B cell (primary cell): ENCODE measurements at regions not wholly inside any gene's neighbourhood (a gene's known extent, or its start where the extent isn't known, plus 50 kb on each side); places are given as distances from the start of the nearest gene placed in this dataset.

ENCODE experiments used
- ATAC-seq: fragments of 200-7000 bp; cut with Tn5 transposase; one replicate; pipeline ENCODE4 v1.10.0; 2021; ENCODE audit warnings: low read depth, mild to moderate bottlenecking, moderate number of reproducible peaks, moderate library complexity
- CTCF ChIA-PET: fragments of 350-600 bp; sonication (Branson Sonifier 250); formaldehyde crosslinking; loops from one replicate; lab custom pipeline; 2021; ENCODE audit warnings: antibody characterized with exemption, inconsistent platforms; lab: Charles Lee
- POLR2A ChIA-PET: fragments of 350-600 bp; sonication (Branson Sonifier 250); formaldehyde crosslinking; loops from one replicate; lab custom pipeline; 2021; ENCODE audit warnings: antibody characterized with exemption; lab: Charles Lee
- DNase-seq: peaks from one replicate; pipeline ENCODE4 v3.0.0; 2013
- H2AFZ ChIP-seq: 2 replicates; pipeline ENCODE4 v1.6.1; 2012; ENCODE audit warnings: mild to moderate bottlenecking, low read depth, low read length; ENCODE audit not compliant: insufficient read depth, poor library complexity, severe bottlenecking
- H3K27ac ChIP-seq, 2 donors: 1 replicate in 1 of 2; 2 replicates in 1 of 2; pipeline ENCODE4 v1.5.1; 2012 to 2013; ENCODE audit warnings: low read length in 2 of 2, mild to moderate bottlenecking in 2 of 2, moderate library complexity in 1 of 2
- H3K27me3 ChIP-seq, 4 experiments: fragments of 200-600 bp in 1 of 4; sonication (generic) in 1 of 4; replicated peaks in 1 of 4; 1 replicate in 2 of 4; 2 replicates in 2 of 4; pipeline versions ENCODE4 v1.6.1 to v1.7.0; 2013 to 2016; ENCODE audit warnings: low read length in 3 of 4, mild to moderate bottlenecking in 2 of 4, mixed read lengths in 1 of 4, moderate library complexity in 1 of 4; ENCODE audit not compliant: insufficient read depth in 4 of 4, control insufficient read depth in 3 of 4; ENCODE audit errors: control extremely low read depth in 1 of 4
- H3K36me3 ChIP-seq, 2 experiments: replicated peaks in 1 of 2; 1 replicate in 1 of 2; 2 replicates in 1 of 2; pipeline versions ENCODE4 v1.6.1 to v1.7.1; 2013; ENCODE audit warnings: low read length in 1 of 2; ENCODE audit not compliant: insufficient read depth in 2 of 2, control insufficient read depth in 1 of 2; ENCODE audit errors: control extremely low read depth in 1 of 2, extremely low read depth in 1 of 2
- H3K4me1 ChIP-seq, 2 donors: fragments of 200-600 bp in 1 of 2; sonication (generic) in 1 of 2; 1 replicate in 1 of 2; 2 replicates in 1 of 2; pipeline versions ENCODE4 v1.5.1 to v1.6.1; 2013 to 2017; ENCODE audit warnings: low read length in 2 of 2; ENCODE audit not compliant: control insufficient read depth in 2 of 2, insufficient read depth in 2 of 2
- H3K4me2 ChIP-seq: replicated peaks from 2 replicates; pipeline ENCODE3; 2012; ENCODE audit warnings: mild to moderate bottlenecking, low read depth, low read length; ENCODE audit not compliant: poor library complexity, severe bottlenecking
- H3K4me3 ChIP-seq, 5 experiments: fragments of 200-600 bp in 1 of 5; sonication (generic) in 1 of 5; 1 replicate in 3 of 5; 2 replicates in 2 of 5; pipeline versions ENCODE4 v1.5.1 to v1.7.0; 2011 to 2016; ENCODE audit warnings: low read length in 4 of 5, mild to moderate bottlenecking in 4 of 5, low read depth in 2 of 5, control low read depth in 1 of 5, moderate library complexity in 1 of 5; ENCODE audit not compliant: insufficient read depth in 1 of 5; ENCODE audit errors: control extremely low read depth in 1 of 5, extremely low read depth in 1 of 5
- H3K79me2 ChIP-seq: fragments of 200-600 bp; sonication (generic); one replicate; pipeline ENCODE4 v1.6.0; 2016; ENCODE audit warnings: low read length; ENCODE audit not compliant: control insufficient read depth, insufficient read depth
- H3K9ac ChIP-seq: fragments of 200-600 bp; sonication (generic); 2 replicates; pipeline ENCODE4 v1.6.1; 2017; ENCODE audit warnings: mild to moderate bottlenecking, low read length, moderate library complexity
- H3K9me3 ChIP-seq, 3 donors: one replicate each; pipeline versions ENCODE4 v1.6.1 to v1.7.1; 2013; ENCODE audit warnings: low read length in 2 of 3; ENCODE audit not compliant: control insufficient read depth in 2 of 3, insufficient read depth in 1 of 3; ENCODE audit errors: control extremely low read depth in 1 of 3
- H4K20me1 ChIP-seq: 2 replicates; pipeline ENCODE4 v1.6.0; 2012; ENCODE audit warnings: mild to moderate bottlenecking, low read length; ENCODE audit not compliant: insufficient read depth, control insufficient read depth, poor library complexity, severe bottlenecking
- H3K27ac Mint-ChIP-seq: one replicate; pipeline ENCODE4 v1.8.0; 2021; ENCODE audit warnings: mixed read lengths
- H3K27me3 Mint-ChIP-seq: one replicate; pipeline ENCODE4 v1.8.0; 2021; ENCODE audit warnings: mixed read lengths
- H3K4me1 Mint-ChIP-seq: one replicate; pipeline ENCODE4 v1.8.0; 2021; ENCODE audit warnings: mixed read lengths
- H3K4me3 Mint-ChIP-seq: one replicate; pipeline ENCODE4 v1.8.0; 2021; ENCODE audit warnings: mixed read lengths
- H3K9me3 Mint-ChIP-seq: one replicate; pipeline ENCODE4 v1.8.0; 2022; ENCODE audit warnings: mixed read lengths; ENCODE audit not compliant: insufficient read depth
- EZH2 ChIP-seq: IDR thresholded peaks from 2 replicates; pipeline ENCODE4 v1.6.1; 2012; ENCODE audit warnings: borderline replicate concordance, low read depth, mild to moderate bottlenecking, moderate library complexity, low read length; ENCODE audit not compliant: insufficient read depth, poor library complexity, severe bottlenecking
- WGBS: methylation state at CpG from one replicate; pipeline ENCODE4 v1.1.5; 2013; ENCODE audit warnings: missing lambda C conversion rate; ENCODE audit not compliant: insufficient coverage; 5-methylcytosine and 5-hydroxymethylcytosine counted together
- intact Hi-C: fragments of 100-400 bp; cut with micrococcal nuclease; formaldehyde crosslinking; loops from one replicate; pipeline ENCODE4 v1.10.0; 2022
- TF ChIP-seq, protein P1 (sequence below): fragments of 200-600 bp; IDR thresholded peaks from one replicate; pipeline ENCODE4 v1.8.0; 2022; ENCODE audit warnings: antibody characterized with exemption, mild to moderate bottlenecking

DNA sequence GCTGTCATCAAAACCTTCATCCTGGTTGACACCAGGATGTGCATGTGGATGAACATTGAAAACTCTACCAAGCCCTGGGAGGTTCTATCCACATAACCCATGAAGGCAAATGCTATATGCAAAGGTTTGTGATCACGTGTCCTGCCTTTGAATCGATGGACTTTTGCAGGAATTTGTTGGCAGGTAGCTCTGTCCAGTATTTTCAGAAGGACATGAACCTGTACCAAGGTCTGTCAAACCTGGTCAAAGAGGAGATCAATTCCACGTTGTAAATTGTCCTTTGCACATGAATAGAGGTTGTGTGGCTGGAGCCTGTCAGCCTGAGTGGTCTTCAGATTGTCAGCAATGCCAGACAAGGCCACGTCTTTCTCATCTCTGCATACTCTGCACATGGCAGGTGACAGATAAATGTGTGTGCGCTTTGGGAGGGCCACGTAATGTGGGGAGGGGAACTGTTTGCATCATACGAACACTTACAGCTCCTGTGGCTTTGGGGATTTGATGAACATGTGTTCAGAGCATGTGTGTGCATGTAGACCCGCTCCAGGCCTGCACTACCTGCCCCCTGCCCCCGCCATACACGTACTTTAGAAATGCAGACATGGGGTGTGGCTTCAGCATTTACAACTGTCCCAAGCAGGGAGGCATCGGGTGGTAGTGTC is 169.1 kb downstream of the ERMARD start:
- Mint-ChIP-seq H3K4me1 (no peaks in the 10 kb centered on the region), H3K27ac (no peak overlapping the region), H3K9me3 (no peaks in the 10 kb centered on the region), H3K4me3 (no peak overlapping the region), H3K27me3 (no peaks in the 10 kb centered on the region)
- intact Hi-C loops, result no loop called here
- DNase-seq (no peak), ATAC-seq (no peak)
- CTCF ChIA-PET, result interaction anchor here (0.7 kb wide), 1 partner anchor 585 kb away, joined by 3 read pairs; no protein-coding TSS in a partner anchor
- Histone ChIP-seq H4K20me1 (no peaks in the 10 kb centered on the region), H3K27ac (no peak overlapping the region), H2AFZ (no peak overlapping the region), H3K9ac (no peak overlapping the region), H3K4me2 (no peak overlapping the region), H3K79me2 (no peaks in the 10 kb centered on the region), H3K4me1 (no peaks in the 10 kb centered on the region), H3K27me3 (no peaks in the 10 kb centered on the region), H3K9me3 (peaks cover 0 to 9% (median 0%) of the 10 kb centered on the region in 3 donors), H3K4me3 (no peak overlapping the region), H3K36me3 (no peaks in the 10 kb centered on the region)
- POLR2A ChIA-PET, result no interaction called here
- 84% methylated on average over 11 of the region's 11 CpGs for WGBS
- TF ChIP-seq, protein P1, sequence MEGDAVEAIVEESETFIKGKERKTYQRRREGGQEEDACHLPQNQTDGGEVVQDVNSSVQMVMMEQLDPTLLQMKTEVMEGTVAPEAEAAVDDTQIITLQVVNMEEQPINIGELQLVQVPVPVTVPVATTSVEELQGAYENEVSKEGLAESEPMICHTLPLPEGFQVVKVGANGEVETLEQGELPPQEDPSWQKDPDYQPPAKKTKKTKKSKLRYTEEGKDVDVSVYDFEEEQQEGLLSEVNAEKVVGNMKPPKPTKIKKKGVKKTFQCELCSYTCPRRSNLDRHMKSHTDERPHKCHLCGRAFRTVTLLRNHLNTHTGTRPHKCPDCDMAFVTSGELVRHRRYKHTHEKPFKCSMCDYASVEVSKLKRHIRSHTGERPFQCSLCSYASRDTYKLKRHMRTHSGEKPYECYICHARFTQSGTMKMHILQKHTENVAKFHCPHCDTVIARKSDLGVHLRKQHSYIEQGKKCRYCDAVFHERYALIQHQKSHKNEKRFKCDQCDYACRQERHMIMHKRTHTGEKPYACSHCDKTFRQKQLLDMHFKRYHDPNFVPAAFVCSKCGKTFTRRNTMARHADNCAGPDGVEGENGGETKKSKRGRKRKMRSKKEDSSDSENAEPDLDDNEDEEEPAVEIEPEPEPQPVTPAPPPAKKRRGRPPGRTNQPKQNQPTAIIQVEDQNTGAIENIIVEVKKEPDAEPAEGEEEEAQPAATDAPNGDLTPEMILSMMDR, result no peak
- TF ChIP-seq EZH2, result no peak

DNA sequence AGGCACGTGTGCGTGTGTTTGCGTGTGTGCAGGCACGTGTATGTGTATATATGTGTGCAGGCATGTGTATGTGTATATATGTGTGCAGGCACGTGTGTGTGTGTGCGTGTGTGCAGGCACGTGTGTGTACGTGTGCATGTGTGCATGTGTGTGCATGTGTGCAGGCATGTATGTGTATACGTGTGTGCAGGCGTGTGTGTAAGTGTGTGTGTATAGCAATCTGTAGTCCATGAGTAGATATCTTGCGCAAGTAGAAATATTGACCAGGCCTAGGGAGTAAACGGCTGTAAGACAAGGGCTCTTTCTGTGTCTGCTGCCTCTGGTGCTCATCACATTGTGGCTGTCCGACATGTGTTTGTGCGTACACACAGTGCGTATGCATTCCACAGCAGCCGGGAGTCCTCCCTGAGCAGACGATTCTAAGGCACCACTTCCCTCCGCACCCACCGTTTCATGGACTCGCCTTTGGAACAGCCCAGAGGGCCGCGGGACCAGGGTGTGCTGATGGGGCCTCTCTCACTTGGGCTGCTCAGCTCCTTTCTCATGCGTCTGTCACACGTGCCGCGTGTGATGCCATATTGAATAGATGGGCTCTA is 167.6 kb downstream of the ERMARD start:
- TF ChIP-seq, protein P1, result no peak
- TF ChIP-seq EZH2, result no peak
- intact Hi-C loops, result no loop called here
- no peaks in the 10 kb centered on the region for H3K36me3 ChIP-seq
- WGBS, result 98% methylated on average over 26 of the region's 26 CpGs
- ChIA-PET POLR2A (no interaction called here), CTCF (no interaction called here)
- Mint-ChIP-seq H3K9me3 (no peaks in the 10 kb centered on the region), H3K27me3 (no peaks in the 10 kb centered on the region), H3K4me1 (no peaks in the 10 kb centered on the region), H3K4me3 (no peak overlapping the region), H3K27ac (no peak overlapping the region)
- no peak overlapping the region for H3K4me2 ChIP-seq
- no peak overlapping the region for H3K27ac ChIP-seq
- ATAC-seq, result no peak
- H3K4me3 ChIP-seq, result no peak overlapping the region
- H3K9me3 ChIP-seq, result peaks cover 0 to 9% (median 0%) of the 10 kb centered on the region in 3 donors
- no peaks in the 10 kb centered on the region for H4K20me1 ChIP-seq
- DNase-seq, result no peak
- H3K79me2 ChIP-seq, result no peaks in the 10 kb centered on the region
- H3K9ac ChIP-seq, result no peak overlapping the region
- no peaks in the 10 kb centered on the region for H3K4me1 ChIP-seq
- H2AFZ ChIP-seq, result no peak overlapping the region
- no peaks in the 10 kb centered on the region for H3K27me3 ChIP-seq
